HCT116 (cell line): ENCODE measurements at regions not wholly inside any gene's neighbourhood (a gene's known extent, or its start where the extent isn't known, plus 50 kb on each side); places are given as distances from the start of the nearest gene placed in this dataset.

ENCODE experiments used
- ATAC-seq: fragments of 200-7000 bp; cut with Tn5 transposase; 2 replicates; pipeline ENCODE4 v1.9.1; 2020; ENCODE audit warnings: mild to moderate bottlenecking, moderate library complexity
- BruUV-seq: library from RNA; stranded (reverse); fragments of 400-500 nt; replicated peaks from 2 replicates; lab custom pipeline; 2021; lab: Mats Ljungman, UMichigan
- CTCF ChIA-PET: fragments of 300-600 bp; sonication (Branson Sonifier 250); formaldehyde crosslinking; loops from one replicate; lab custom pipeline; 2021; ENCODE audit warnings: antibody characterized with exemption; lab: Charles Lee
- POLR2A ChIA-PET: fragments of 300-600, 350-600 bp; sonication (Branson Sonifier 250); formaldehyde crosslinking; loops from one replicate; lab custom pipeline; 2021; ENCODE audit warnings: antibody characterized with exemption; lab: Charles Lee
- RAD21 ChIA-PET, 2 experiments: fragments of 300-600 bp; sonication (Branson Sonifier 250); formaldehyde crosslinking; loops; one replicate each; lab custom pipeline; 2023; ENCODE audit warnings: low total read pairs in 2 of 2; ENCODE audit not compliant: uncharacterized antibody in 2 of 2, unreplicated experiment in 2 of 2, low non-redundant PET in 1 of 2; lab: Charles Lee
- DNase-seq: peaks from one replicate; pipeline ENCODE4 v3.0.0-alpha.2; 2010; ENCODE audit warnings: low read depth, low spot score
- H2AFZ ChIP-seq: fragments of 200-600 bp; shearing (Covaris generic), sonication (generic); 2 replicates; pipeline ENCODE4 v1.6.1; 2017; ENCODE audit warnings: low read depth, mixed run types, mixed read lengths, antibody characterized with exemption, low read length; ENCODE audit not compliant: poor library complexity, severe bottlenecking
- H3K27ac ChIP-seq: 2 replicates; pipeline ENCODE4 v1.5.1; 2012; ENCODE audit warnings: low read depth, low read length
- H3K27me3 ChIP-seq: fragments of 200-600 bp; sonication (generic); 2 replicates; pipeline ENCODE4 v1.6.1; 2016; ENCODE audit warnings: mixed run types, low read length, mixed read lengths; ENCODE audit not compliant: insufficient read depth
- H3K36me3 ChIP-seq, 2 experiments: fragments of 200-500 bp in 1 of 2; fragments of 200-600 bp in 1 of 2; sonication (Bioruptor generic) in 1 of 2; sonication (generic) in 1 of 2; 2 replicates each; pipeline versions ENCODE4 v1.5.1 to v1.6.1; 2014 to 2016; ENCODE audit warnings: low read length in 2 of 2, inconsistent platforms in 1 of 2, mixed read lengths in 1 of 2, mixed run types in 1 of 2; ENCODE audit not compliant: insufficient read depth in 2 of 2, control insufficient read depth in 1 of 2
- H3K4me1 ChIP-seq, 2 experiments: fragments of 200-600 bp in 1 of 2; sonication (generic) in 1 of 2; 2 replicates each; pipeline versions ENCODE4 v1.5.1 to v1.6.1; 2012 to 2017; ENCODE audit warnings: low read length in 2 of 2, inconsistent platforms in 1 of 2, mild to moderate bottlenecking in 1 of 2, mixed read lengths in 1 of 2, mixed run types in 1 of 2, moderate library complexity in 1 of 2; ENCODE audit not compliant: insufficient read depth in 2 of 2, control insufficient read depth in 1 of 2
- H3K4me2 ChIP-seq: fragments of 200-600 bp; sonication (generic); 2 replicates; pipeline ENCODE4 v1.6.1; 2017; ENCODE audit warnings: mixed run types, low read length, mixed read lengths
- H3K4me3 ChIP-seq, 2 experiments: fragments of 200-600 bp in 1 of 2; sonication (generic) in 1 of 2; replicated peaks in 1 of 2; 2 replicates each; pipeline ENCODE4 v1.5.1; 2011 to 2016; ENCODE audit warnings: low read length in 2 of 2, control low read depth in 1 of 2, low read depth in 1 of 2, mild to moderate bottlenecking in 1 of 2, mixed read lengths in 1 of 2, mixed run types in 1 of 2
- H3K79me2 ChIP-seq: fragments of 200-600 bp; sonication (generic); 2 replicates; pipeline ENCODE4 v1.6.1; 2017; ENCODE audit warnings: mild to moderate bottlenecking, mixed run types, low read length, moderate library complexity, mixed read lengths; ENCODE audit not compliant: insufficient read depth
- H3K9ac ChIP-seq: fragments of 200-600 bp; sonication (generic); 2 replicates; pipeline ENCODE4 v1.6.1; 2016; ENCODE audit warnings: low read length, mixed read lengths
- H3K9me2 ChIP-seq: fragments of 200-600 bp; sonication (generic), shearing (Covaris generic); 2 replicates; pipeline ENCODE4 v1.6.1; 2017; ENCODE audit warnings: mixed run types, mild to moderate bottlenecking, moderate library complexity; ENCODE audit not compliant: insufficient read depth
- H3K9me3 ChIP-seq, 2 experiments: fragments of 200-500 bp in 1 of 2; fragments of 200-600 bp in 1 of 2; sonication (Bioruptor generic) in 1 of 2; sonication (generic) in 1 of 2; 2 replicates each; pipeline ENCODE4 v1.6.1; 2014 to 2017; ENCODE audit warnings: low read length in 2 of 2, mixed read lengths in 2 of 2, inconsistent platforms in 1 of 2, low read depth in 1 of 2, mild to moderate bottlenecking in 1 of 2, mixed run types in 1 of 2, moderate library complexity in 1 of 2; ENCODE audit not compliant: control insufficient read depth in 1 of 2, insufficient read depth in 1 of 2
- H4K20me1 ChIP-seq: fragments of 200-600 bp; sonication (generic), shearing (Covaris generic); 2 replicates; pipeline ENCODE4 v1.6.1; 2017; ENCODE audit warnings: mixed run types, mild to moderate bottlenecking, moderate library complexity; ENCODE audit not compliant: insufficient read depth
- ATF3 ChIP-seq: IDR thresholded peaks from 2 replicates; pipeline ENCODE4 v1.6.1; 2012
- CBX3 ChIP-seq: IDR thresholded peaks from 2 replicates; pipeline ENCODE4 v1.6.1; 2012; ENCODE audit warnings: low read depth
- CEBPB ChIP-seq: IDR thresholded peaks from 2 replicates; pipeline ENCODE4 v1.6.1; 2012; ENCODE audit warnings: low read depth
- EGR1 ChIP-seq: IDR thresholded peaks from 2 replicates; pipeline ENCODE4 v1.6.1; 2012; ENCODE audit warnings: low read depth
- ELF1 ChIP-seq: IDR thresholded peaks from 2 replicates; pipeline ENCODE4 v1.6.1; 2012; ENCODE audit warnings: low read depth, borderline replicate concordance
- EZH2 ChIP-seq: fragments of 200-600 bp; sonication (generic); IDR thresholded peaks from 2 replicates; pipeline ENCODE4 v1.6.1; 2017; ENCODE audit warnings: antibody characterized with exemption, mixed run types
- FOSL1 ChIP-seq: IDR thresholded peaks from 2 replicates; pipeline ENCODE4 v1.6.1; 2012; ENCODE audit warnings: low read depth
- MAX ChIP-seq: IDR thresholded peaks from 2 replicates; pipeline ENCODE4 v1.6.1; 2012
- POLR2A ChIP-seq: IDR thresholded peaks from 2 replicates; pipeline ENCODE4 v1.7.0; 2011; ENCODE audit warnings: borderline replicate concordance; ENCODE audit not compliant: insufficient read depth, insufficient read length; ENCODE audit errors: extremely low read depth
- REST ChIP-seq: IDR thresholded peaks from 2 replicates; pipeline ENCODE4 v1.6.1; 2012; ENCODE audit warnings: low read depth
- SIN3A ChIP-seq: IDR thresholded peaks from 2 replicates; pipeline ENCODE4 v1.6.1; 2012; ENCODE audit warnings: low read depth
- SP1 ChIP-seq: IDR thresholded peaks from 2 replicates; pipeline ENCODE4 v1.6.1; 2012; ENCODE audit warnings: low read depth
- TCF7L2 ChIP-seq: IDR thresholded peaks from 2 replicates; pipeline ENCODE4 v1.7.0; 2011; ENCODE audit warnings: borderline replicate concordance, inconsistent platforms; ENCODE audit not compliant: insufficient read depth, insufficient read length; ENCODE audit errors: extremely low read depth
- YY1 ChIP-seq: IDR thresholded peaks from 2 replicates; pipeline ENCODE4 v1.6.1; 2011; ENCODE audit warnings: low read length, low read depth, moderate library complexity, mild to moderate bottlenecking; ENCODE audit not compliant: insufficient replicate concordance; ENCODE audit errors: extremely low read depth
- ZFX ChIP-seq: fragments of 450-650 bp; IDR thresholded peaks from 2 replicates; pipeline ENCODE4 v1.6.1; 2017
- intact Hi-C: fragments of 100-400 bp; cut with micrococcal nuclease; formaldehyde crosslinking; loops from 2 replicates; pipeline ENCODE4 v1.10.0; 2022

DNA sequence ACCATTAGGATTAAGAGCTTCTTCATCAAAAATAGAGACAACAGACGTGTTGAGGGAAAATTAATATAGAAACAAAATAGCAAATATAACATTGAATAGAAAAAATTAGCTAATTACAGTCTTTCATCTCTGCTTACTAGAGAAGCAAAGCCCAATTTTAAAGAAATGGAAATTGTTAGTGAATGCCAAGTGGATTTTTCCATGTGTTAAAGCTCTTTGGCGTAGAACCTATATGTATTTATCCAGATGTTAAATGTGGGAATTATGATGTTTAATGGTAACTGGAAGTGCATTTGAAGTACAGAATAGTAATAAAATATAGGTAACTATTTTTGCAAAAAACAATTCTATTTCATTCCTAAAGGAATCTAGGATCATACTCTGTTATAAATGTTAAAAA is 212.0 kb upstream of the COL3A1 start:
- H3K9ac ChIP-seq = no peak overlapping the region
- CTCF ChIA-PET = no interaction called here
- RAD21 ChIA-PET = no interaction called here
- no peaks in the 10 kb centered on the region for H3K4me1 ChIP-seq
- no peak overlapping the region for H3K27ac ChIP-seq
- H3K9me2 ChIP-seq = no peaks in the 10 kb centered on the region
- TF ChIP-seq SIN3A (no peak), EZH2 (no peak), FOSL1 (no peak), CBX3 (no peak), ATF3 (no peak), MAX (no peak), EGR1 (no peak), TCF7L2 (no peak)
- DNase-seq (no peak), ATAC-seq (no peak)
- H2AFZ ChIP-seq = no peak overlapping the region
- intact Hi-C loops = loop anchor here (10.0 kb wide), 1 partner anchor 653 kb away; no protein-coding TSS in a partner anchor
- no peaks in the 10 kb centered on the region for H3K27me3 ChIP-seq
- H3K9me3 ChIP-seq = no peaks in the 10 kb centered on the region
- H3K79me2 ChIP-seq = no peaks in the 10 kb centered on the region
- H4K20me1 ChIP-seq = no peaks in the 10 kb centered on the region
- H3K36me3 ChIP-seq = no peaks in the 10 kb centered on the region
- no peak overlapping the region for H3K4me2 ChIP-seq
- no peak overlapping the region for H3K4me3 ChIP-seq
- BruUV-seq = no TSS peak
- POLR2A ChIA-PET = no interaction called here

GRCh38 chr2:188765522-188766470 is 208.4 kb upstream of the COL3A1 start:
- H3K4me3 ChIP-seq = no peak overlapping the region
- H3K27ac ChIP-seq = no peak overlapping the region
- H3K79me2 ChIP-seq = no peaks in the 10 kb centered on the region
- no peak overlapping the region for H3K4me2 ChIP-seq
- ChIA-PET RAD21 (no interaction called here), CTCF (interaction anchor here (1.3 kb wide), 1 partner anchor 218 kb away, joined by 5 read pairs; no protein-coding TSS in a partner anchor), POLR2A (no interaction called here)
- intact Hi-C loops = loop anchor here (5.0 to 10.0 kb wide), 2 partner anchors 217 to 649 kb away; no protein-coding TSS in a partner anchor
- peak overlapping the region; percentile 89 for H2AFZ ChIP-seq
- no peaks in the 10 kb centered on the region for H4K20me1 ChIP-seq
- peak; percentile 63 for ATAC-seq
- no peaks in the 10 kb centered on the region for H3K36me3 ChIP-seq
- H3K27me3 ChIP-seq = no peaks in the 10 kb centered on the region
- no peaks in the 10 kb centered on the region for H3K9me3 ChIP-seq
- no peaks in the 10 kb centered on the region for H3K4me1 ChIP-seq
- BruUV-seq = no TSS peak
- peak; percentile 41 for DNase-seq
- H3K9me2 ChIP-seq = no peaks in the 10 kb centered on the region
- H3K9ac ChIP-seq = no peak overlapping the region
- TF ChIP-seq MAX (no peak), SP1 (no peak), YY1 (no peak), POLR2A (no peak), REST (no peak), ELF1 (no peak), ZFX (no peak), CEBPB (no peak)
